WTC11 (cell line): ENCODE measurements at regions not wholly inside any gene's neighbourhood (a gene's known extent, or its start where the extent isn't known, plus 50 kb on each side); places are given as distances from the start of the nearest gene placed in this dataset.

Experiments used
- ATF1 ChIP-seq: sonication (generic); formaldehyde crosslinking; IDR thresholded peaks from 2 replicates; pipeline ENCODE4 v1.8.1; 2023; ENCODE audit warnings: mild to moderate bottlenecking, moderate library complexity, missing genetic modification reagents
- GABPB1 ChIP-seq: sonication (generic); formaldehyde crosslinking; IDR thresholded peaks from 2 replicates; pipeline ENCODE4 v1.8.1; 2023; ENCODE audit warnings: mild to moderate bottlenecking, missing genetic modification reagents
- NR1H2 ChIP-seq: sonication (generic); formaldehyde crosslinking; IDR thresholded peaks from 2 replicates; pipeline ENCODE4 v1.9.0; 2021; ENCODE audit warnings: mild to moderate bottlenecking, moderate library complexity, missing genetic modification reagents
- SMAD3 ChIP-seq: sonication (generic); formaldehyde crosslinking; IDR thresholded peaks from 2 replicates; pipeline ENCODE4 v1.8.0; 2022; ENCODE audit warnings: missing genetic modification reagents, mild to moderate bottlenecking, borderline replicate concordance
- ZNF416 ChIP-seq: fragments of 250-450 bp; sonication (Bioruptor Pico); IDR thresholded peaks from 2 replicates; pipeline ENCODE4 v1.9.0; 2021; ENCODE audit warnings: mild to moderate bottlenecking, inconsistent platforms
- TF ChIP-seq, protein P1 (sequence below): fragments of 200-600 bp; IDR thresholded peaks from 2 replicates; pipeline ENCODE4 v1.8.0; 2022; ENCODE audit warnings: antibody characterized with exemption
- TF ChIP-seq, protein P2 (sequence below): sonication (generic); formaldehyde crosslinking; IDR thresholded peaks from 2 replicates; pipeline ENCODE4 v1.8.0; 2022; ENCODE audit warnings: missing genetic modification reagents
- TF ChIP-seq, protein P3 (sequence below): sonication (generic); formaldehyde crosslinking; IDR thresholded peaks from 2 replicates; pipeline ENCODE4 v1.8.1; 2023; ENCODE audit warnings: mild to moderate bottlenecking, moderate library complexity, missing genetic modification reagents
- TF ChIP-seq, protein P4 (sequence below): sonication (generic); formaldehyde crosslinking; IDR thresholded peaks from 2 replicates; pipeline ENCODE4 v1.8.0; 2023; ENCODE audit warnings: missing genetic modification reagents
- TF ChIP-seq, protein P5 (sequence below): sonication (generic); formaldehyde crosslinking; IDR thresholded peaks from 2 replicates; pipeline ENCODE4 v1.8.0; 2022; ENCODE audit warnings: mild to moderate bottlenecking, missing genetic modification reagents
- TF ChIP-seq, protein P6 (sequence below): sonication (generic); formaldehyde crosslinking; IDR thresholded peaks from 2 replicates; pipeline ENCODE4 v1.8.1; 2023; ENCODE audit warnings: mild to moderate bottlenecking, missing genetic modification reagents, moderate library complexity

DNA sequence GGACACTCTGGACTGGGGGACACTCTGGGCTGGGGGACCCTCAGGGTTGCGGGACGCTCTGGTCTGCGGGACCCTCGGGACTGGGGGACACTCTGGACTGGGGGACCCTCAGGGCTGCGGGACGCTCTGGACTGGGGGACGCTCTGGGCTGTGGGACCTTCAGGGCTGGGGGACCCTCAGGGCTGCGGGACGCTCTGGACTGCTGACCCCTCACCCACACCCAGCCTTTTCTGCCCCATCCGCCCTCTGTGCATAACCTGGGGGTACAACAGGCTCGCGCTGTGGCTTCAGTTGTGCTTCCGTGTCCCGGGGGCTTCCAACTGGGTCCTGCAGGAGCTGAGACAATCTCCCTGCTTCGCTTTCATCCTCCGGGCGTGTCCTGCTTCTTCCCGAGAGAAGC, 766.0 kb downstream of the TRIML1 start:
- TF ChIP-seq, protein P1, sequence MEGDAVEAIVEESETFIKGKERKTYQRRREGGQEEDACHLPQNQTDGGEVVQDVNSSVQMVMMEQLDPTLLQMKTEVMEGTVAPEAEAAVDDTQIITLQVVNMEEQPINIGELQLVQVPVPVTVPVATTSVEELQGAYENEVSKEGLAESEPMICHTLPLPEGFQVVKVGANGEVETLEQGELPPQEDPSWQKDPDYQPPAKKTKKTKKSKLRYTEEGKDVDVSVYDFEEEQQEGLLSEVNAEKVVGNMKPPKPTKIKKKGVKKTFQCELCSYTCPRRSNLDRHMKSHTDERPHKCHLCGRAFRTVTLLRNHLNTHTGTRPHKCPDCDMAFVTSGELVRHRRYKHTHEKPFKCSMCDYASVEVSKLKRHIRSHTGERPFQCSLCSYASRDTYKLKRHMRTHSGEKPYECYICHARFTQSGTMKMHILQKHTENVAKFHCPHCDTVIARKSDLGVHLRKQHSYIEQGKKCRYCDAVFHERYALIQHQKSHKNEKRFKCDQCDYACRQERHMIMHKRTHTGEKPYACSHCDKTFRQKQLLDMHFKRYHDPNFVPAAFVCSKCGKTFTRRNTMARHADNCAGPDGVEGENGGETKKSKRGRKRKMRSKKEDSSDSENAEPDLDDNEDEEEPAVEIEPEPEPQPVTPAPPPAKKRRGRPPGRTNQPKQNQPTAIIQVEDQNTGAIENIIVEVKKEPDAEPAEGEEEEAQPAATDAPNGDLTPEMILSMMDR = no peak
- TF ChIP-seq, protein P2, sequence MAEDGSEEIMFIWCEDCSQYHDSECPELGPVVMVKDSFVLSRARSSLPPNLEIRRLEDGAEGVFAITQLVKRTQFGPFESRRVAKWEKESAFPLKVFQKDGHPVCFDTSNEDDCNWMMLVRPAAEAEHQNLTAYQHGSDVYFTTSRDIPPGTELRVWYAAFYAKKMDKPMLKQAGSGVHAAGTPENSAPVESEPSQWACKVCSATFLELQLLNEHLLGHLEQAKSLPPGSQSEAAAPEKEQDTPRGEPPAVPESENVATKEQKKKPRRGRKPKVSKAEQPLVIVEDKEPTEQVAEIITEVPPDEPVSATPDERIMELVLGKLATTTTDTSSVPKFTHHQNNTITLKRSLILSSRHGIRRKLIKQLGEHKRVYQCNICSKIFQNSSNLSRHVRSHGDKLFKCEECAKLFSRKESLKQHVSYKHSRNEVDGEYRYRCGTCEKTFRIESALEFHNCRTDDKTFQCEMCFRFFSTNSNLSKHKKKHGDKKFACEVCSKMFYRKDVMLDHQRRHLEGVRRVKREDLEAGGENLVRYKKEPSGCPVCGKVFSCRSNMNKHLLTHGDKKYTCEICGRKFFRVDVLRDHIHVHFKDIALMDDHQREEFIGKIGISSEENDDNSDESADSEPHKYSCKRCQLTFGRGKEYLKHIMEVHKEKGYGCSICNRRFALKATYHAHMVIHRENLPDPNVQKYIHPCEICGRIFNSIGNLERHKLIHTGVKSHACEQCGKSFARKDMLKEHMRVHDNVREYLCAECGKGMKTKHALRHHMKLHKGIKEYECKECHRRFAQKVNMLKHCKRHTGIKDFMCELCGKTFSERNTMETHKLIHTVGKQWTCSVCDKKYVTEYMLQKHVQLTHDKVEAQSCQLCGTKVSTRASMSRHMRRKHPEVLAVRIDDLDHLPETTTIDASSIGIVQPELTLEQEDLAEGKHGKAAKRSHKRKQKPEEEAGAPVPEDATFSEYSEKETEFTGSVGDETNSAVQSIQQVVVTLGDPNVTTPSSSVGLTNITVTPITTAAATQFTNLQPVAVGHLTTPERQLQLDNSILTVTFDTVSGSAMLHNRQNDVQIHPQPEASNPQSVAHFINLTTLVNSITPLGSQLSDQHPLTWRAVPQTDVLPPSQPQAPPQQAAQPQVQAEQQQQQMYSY (CRISPR knock-in tag) = no peak
- TF ChIP-seq ATF1 (CRISPR knock-in tag) (no peak), GABPB1 (no peak), NR1H2 (no peak), ZNF416 (CRISPR knock-in tag) (no peak), SMAD3 (CRISPR knock-in tag) (no peak)
- TF ChIP-seq, protein P3, sequence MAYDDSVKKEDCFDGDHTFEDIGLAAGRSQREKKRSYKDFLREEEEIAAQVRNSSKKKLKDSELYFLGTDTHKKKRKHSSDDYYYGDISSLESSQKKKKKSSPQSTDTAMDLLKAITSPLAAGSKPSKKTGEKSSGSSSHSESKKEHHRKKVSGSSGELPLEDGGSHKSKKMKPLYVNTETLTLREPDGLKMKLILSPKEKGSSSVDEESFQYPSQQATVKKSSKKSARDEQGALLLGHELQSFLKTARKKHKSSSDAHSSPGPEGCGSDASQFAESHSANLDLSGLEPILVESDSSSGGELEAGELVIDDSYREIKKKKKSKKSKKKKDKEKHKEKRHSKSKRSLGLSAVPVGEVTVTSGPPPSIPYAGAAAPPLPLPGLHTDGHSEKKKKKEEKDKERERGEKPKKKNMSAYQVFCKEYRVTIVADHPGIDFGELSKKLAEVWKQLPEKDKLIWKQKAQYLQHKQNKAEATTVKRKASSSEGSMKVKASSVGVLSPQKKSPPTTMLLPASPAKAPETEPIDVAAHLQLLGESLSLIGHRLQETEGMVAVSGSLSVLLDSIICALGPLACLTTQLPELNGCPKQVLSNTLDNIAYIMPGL (CRISPR knock-in tag) = no peak
- TF ChIP-seq, protein P4, sequence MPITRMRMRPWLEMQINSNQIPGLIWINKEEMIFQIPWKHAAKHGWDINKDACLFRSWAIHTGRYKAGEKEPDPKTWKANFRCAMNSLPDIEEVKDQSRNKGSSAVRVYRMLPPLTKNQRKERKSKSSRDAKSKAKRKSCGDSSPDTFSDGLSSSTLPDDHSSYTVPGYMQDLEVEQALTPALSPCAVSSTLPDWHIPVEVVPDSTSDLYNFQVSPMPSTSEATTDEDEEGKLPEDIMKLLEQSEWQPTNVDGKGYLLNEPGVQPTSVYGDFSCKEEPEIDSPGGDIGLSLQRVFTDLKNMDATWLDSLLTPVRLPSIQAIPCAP (CRISPR knock-in tag) = no peak
- TF ChIP-seq, protein P5, sequence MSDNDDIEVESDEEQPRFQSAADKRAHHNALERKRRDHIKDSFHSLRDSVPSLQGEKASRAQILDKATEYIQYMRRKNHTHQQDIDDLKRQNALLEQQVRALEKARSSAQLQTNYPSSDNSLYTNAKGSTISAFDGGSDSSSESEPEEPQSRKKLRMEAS = no peak
- TF ChIP-seq, protein P6, sequence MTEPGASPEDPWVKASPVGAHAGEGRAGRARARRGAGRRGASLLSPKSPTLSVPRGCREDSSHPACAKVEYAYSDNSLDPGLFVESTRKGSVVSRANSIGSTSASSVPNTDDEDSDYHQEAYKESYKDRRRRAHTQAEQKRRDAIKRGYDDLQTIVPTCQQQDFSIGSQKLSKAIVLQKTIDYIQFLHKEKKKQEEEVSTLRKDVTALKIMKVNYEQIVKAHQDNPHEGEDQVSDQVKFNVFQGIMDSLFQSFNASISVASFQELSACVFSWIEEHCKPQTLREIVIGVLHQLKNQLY (CRISPR knock-in tag) = no peak
